Activated CD4-positive, alpha-beta memory T cell treated with anti-CD3 and anti-CD28 coated beads for 36 hours (primary cell): ENCODE measurements at regions not wholly inside any gene's neighbourhood (a gene's known extent, or its start where the extent isn't known, plus 50 kb on each side); places are given as distances from the start of the nearest gene placed in this dataset.

Experiments
- CTCF ChIA-PET: fragments of 350-600 bp; sonication (Branson Sonifier 250); formaldehyde crosslinking; loops from one replicate; lab custom pipeline; 2021; ENCODE audit warnings: antibody characterized with exemption, inconsistent platforms; lab: Charles Lee
- POLR2A ChIA-PET: fragments of 350-600 bp; sonication (Branson Sonifier 250); formaldehyde crosslinking; loops from one replicate; lab custom pipeline; 2021; ENCODE audit warnings: antibody characterized with exemption; lab: Charles Lee
- DNase-seq: peaks from one replicate; pipeline ENCODE4 v3.0.0-alpha.2; 2020
- H3K27ac Mint-ChIP-seq: one replicate; pipeline ENCODE4 v1.8.0; 2021; ENCODE audit warnings: mixed read lengths
- H3K27me3 Mint-ChIP-seq: one replicate; pipeline ENCODE4 v1.8.0; 2021; ENCODE audit warnings: mixed read lengths
- H3K36me3 Mint-ChIP-seq: one replicate; pipeline ENCODE4 v1.8.0; 2021; ENCODE audit warnings: mixed read lengths
- H3K4me1 Mint-ChIP-seq: one replicate; pipeline ENCODE4 v1.8.0; 2021; ENCODE audit warnings: low read depth, mixed read lengths
- H3K4me3 Mint-ChIP-seq: one replicate; pipeline ENCODE4 v1.8.0; 2021; ENCODE audit warnings: mild to moderate bottlenecking, mixed read lengths
- H3K9me3 Mint-ChIP-seq: one replicate; pipeline ENCODE4 v1.8.0; 2021; ENCODE audit warnings: mixed read lengths
- intact Hi-C: fragments of 100-400 bp; cut with micrococcal nuclease; formaldehyde crosslinking; loops from one replicate; pipeline ENCODE4 v1.15.1; 2023

DNA sequence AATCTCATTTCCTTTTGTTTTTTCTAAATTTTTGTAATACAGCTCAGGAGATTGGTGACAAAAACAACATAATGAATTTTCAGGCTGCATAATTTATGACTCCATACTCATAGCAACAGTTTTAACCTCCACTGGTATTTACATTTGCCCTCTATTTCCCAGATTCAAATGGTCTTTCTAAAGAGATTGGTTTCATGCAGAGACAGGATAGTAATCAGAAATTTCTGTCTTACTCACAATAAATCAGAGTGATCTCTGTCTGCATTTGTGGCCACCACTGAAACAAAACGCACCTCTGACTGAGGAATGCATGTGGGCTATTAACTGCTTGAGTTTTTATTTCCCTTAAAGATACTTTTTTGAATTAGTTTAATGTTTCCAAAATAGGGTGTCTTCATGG, 1526.0 kb downstream of the CDH8 start:
- no peaks in the 10 kb centered on the region for H3K4me1 Mint-ChIP-seq
- no peaks in the 10 kb centered on the region for H3K27me3 Mint-ChIP-seq
- no peak overlapping the region for H3K27ac Mint-ChIP-seq
- CTCF ChIA-PET: no interaction called here
- intact Hi-C loops: no loop called here
- H3K4me3 Mint-ChIP-seq: no peak overlapping the region
- H3K9me3 Mint-ChIP-seq: peaks cover 34% of the 10 kb centered on the region
- POLR2A ChIA-PET: no interaction called here
- H3K36me3 Mint-ChIP-seq: no peaks in the 10 kb centered on the region
- no peak for DNase-seq

DNA sequence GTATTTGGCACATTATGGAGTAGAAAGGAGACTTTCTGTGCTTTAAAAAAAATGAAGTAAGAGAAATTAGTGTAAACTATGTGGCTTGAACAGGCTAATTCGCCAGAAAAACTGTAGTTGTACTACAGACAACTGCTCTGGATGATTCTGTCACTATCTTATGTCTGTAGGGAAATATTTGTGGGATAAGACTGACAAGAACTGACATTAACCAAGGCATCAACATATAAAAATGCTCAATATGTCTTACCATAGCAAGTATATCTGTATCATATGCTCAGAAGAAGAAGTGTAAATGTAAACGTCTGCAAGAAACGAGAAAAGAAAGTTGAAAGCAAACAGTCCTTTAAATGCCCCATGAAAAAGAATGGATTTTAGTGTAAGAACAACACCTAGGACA, 1545.0 kb downstream of the CDH8 start:
- POLR2A ChIA-PET: no interaction called here
- no peaks in the 10 kb centered on the region for H3K27me3 Mint-ChIP-seq

GRCh38 chr16:60485872-60486489, 1550.3 kb downstream of the CDH8 start:
- ChIA-PET POLR2A (no interaction called here), CTCF (no interaction called here)
- no peak overlapping the region for H3K27ac Mint-ChIP-seq
- peaks cover 27% of the 10 kb centered on the region for H3K9me3 Mint-ChIP-seq
- no peaks in the 10 kb centered on the region for H3K4me1 Mint-ChIP-seq
- H3K4me3 Mint-ChIP-seq: no peak overlapping the region
- H3K27me3 Mint-ChIP-seq: no peaks in the 10 kb centered on the region
- H3K36me3 Mint-ChIP-seq: no peaks in the 10 kb centered on the region
- DNase-seq: no peak
- intact Hi-C loops: no loop called here

More for the DNA sequence above, 1545.0 kb downstream of the CDH8 start:
- H3K27ac Mint-ChIP-seq: no peak overlapping the region
- H3K4me1 Mint-ChIP-seq: no peaks in the 10 kb centered on the region
- intact Hi-C loops: no loop called here
- H3K9me3 Mint-ChIP-seq: peaks cover 13% of the 10 kb centered on the region
- CTCF ChIA-PET: no interaction called here
- no peaks in the 10 kb centered on the region for H3K36me3 Mint-ChIP-seq
- H3K4me3 Mint-ChIP-seq: no peak overlapping the region
- DNase-seq: no peak

- no peak for DNase-seq
- H3K4me1 Mint-ChIP-seq: no peaks in the 10 kb centered on the region
- H3K36me3 Mint-ChIP-seq: no peaks in the 10 kb centered on the region
- POLR2A ChIA-PET: no interaction called here
- intact Hi-C loops: no loop called here
- H3K4me3 Mint-ChIP-seq: no peak overlapping the region
- H3K9me3 Mint-ChIP-seq: peaks cover 26% of the 10 kb centered on the region
- CTCF ChIA-PET: no interaction called here
- H3K27ac Mint-ChIP-seq: no peak overlapping the region
- H3K27me3 Mint-ChIP-seq: no peaks in the 10 kb centered on the region
These were observed 1551.3 kb downstream of the CDH8 start for GRCh38 chr16:60484901-60485300.

- H3K9me3 Mint-ChIP-seq: peaks cover 16% of the 10 kb centered on the region
- ChIA-PET POLR2A (no interaction called here), CTCF (no interaction called here)
- no peaks in the 10 kb centered on the region for H3K4me1 Mint-ChIP-seq
- no peaks in the 10 kb centered on the region for H3K36me3 Mint-ChIP-seq
- no peak overlapping the region for H3K27ac Mint-ChIP-seq
- H3K27me3 Mint-ChIP-seq: no peaks in the 10 kb centered on the region
- no peak for DNase-seq
- H3K4me3 Mint-ChIP-seq: no peak overlapping the region
- intact Hi-C loops: no loop called here
These were observed 1554.6 kb downstream of the CDH8 start for GRCh38 chr16:60481591-60481990.

- ChIA-PET CTCF (no interaction called here), POLR2A (no interaction called here)
- no peak overlapping the region for H3K27ac Mint-ChIP-seq
- intact Hi-C loops: no loop called here
- no peaks in the 10 kb centered on the region for H3K27me3 Mint-ChIP-seq
- no peak overlapping the region for H3K4me3 Mint-ChIP-seq
- DNase-seq: no peak
- H3K4me1 Mint-ChIP-seq: no peaks in the 10 kb centered on the region
- peaks cover 8% of the 10 kb centered on the region for H3K9me3 Mint-ChIP-seq
- no peaks in the 10 kb centered on the region for H3K36me3 Mint-ChIP-seq
These were observed 1557.4 kb downstream of the CDH8 start for GRCh38 chr16:60478810-60479209.

DNA sequence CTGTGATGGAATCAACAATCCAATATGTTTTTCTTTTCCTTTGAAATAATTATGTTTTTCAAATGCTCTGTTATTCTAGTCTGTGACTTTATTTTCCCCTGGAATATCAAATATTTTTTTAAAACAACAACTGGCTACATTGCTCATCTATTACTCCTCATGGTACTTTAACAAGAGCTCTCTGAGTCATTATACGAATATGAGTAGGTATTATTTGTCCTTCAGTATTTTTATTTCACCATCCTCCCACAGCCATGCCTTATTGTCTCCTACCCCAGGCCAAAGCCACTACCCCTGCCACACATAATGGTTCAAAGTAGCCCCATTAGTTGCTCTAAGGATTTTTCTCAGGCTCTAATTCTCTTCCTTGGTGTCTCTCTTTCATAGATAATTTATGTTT, 1572.3 kb downstream of the CDH8 start:
- peaks cover 39% of the 10 kb centered on the region for H3K9me3 Mint-ChIP-seq
- H3K4me1 Mint-ChIP-seq: no peaks in the 10 kb centered on the region
- intact Hi-C loops: no loop called here
- H3K36me3 Mint-ChIP-seq: no peaks in the 10 kb centered on the region
- DNase-seq: no peak
- CTCF ChIA-PET: no interaction called here
- no peak overlapping the region for H3K27ac Mint-ChIP-seq
- H3K4me3 Mint-ChIP-seq: no peak overlapping the region
- POLR2A ChIA-PET: no interaction called here
- no peaks in the 10 kb centered on the region for H3K27me3 Mint-ChIP-seq

- CTCF ChIA-PET: no interaction called here
- H3K27me3 Mint-ChIP-seq: no peaks in the 10 kb centered on the region
- no peak overlapping the region for H3K4me3 Mint-ChIP-seq
These were observed 1576.8 kb downstream of the CDH8 start for GRCh38 chr16:60459463-60459862.

DNA sequence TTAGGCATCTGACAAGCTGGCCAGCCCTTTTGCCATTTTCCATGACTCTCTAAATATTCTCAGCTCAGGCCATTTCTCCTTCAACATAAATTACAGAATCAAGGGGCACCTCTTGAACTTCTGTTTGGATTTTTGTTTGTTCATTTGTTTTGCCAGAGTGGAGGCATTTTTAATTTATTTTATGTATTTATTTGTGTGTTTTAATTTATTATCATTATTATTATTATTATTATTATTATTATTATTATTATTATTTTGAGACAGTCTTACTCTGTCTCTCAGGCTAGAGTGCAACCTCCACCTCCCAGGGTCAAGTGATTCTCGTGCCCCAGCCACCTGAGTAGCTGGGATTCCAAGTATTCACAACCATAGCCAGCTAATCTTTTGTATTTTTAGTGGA, 1578.0 kb downstream of the CDH8 start:
- no peaks in the 10 kb centered on the region for H3K36me3 Mint-ChIP-seq
- H3K4me3 Mint-ChIP-seq: no peak overlapping the region
- H3K27me3 Mint-ChIP-seq: no peaks in the 10 kb centered on the region
- no peak for DNase-seq
- no peaks in the 10 kb centered on the region for H3K4me1 Mint-ChIP-seq
- ChIA-PET CTCF (no interaction called here), POLR2A (no interaction called here)
- no peak overlapping the region for H3K27ac Mint-ChIP-seq
- intact Hi-C loops: no loop called here
- peaks cover 51% of the 10 kb centered on the region for H3K9me3 Mint-ChIP-seq

More at GRCh38 chr16:60459463-60459862, 1576.8 kb downstream of the CDH8 start:
- no peak for DNase-seq
- no peak overlapping the region for H3K27ac Mint-ChIP-seq
- H3K9me3 Mint-ChIP-seq: peaks cover 53% of the 10 kb centered on the region
- POLR2A ChIA-PET: no interaction called here
- H3K36me3 Mint-ChIP-seq: no peaks in the 10 kb centered on the region
- intact Hi-C loops: no loop called here
- no peaks in the 10 kb centered on the region for H3K4me1 Mint-ChIP-seq

GRCh38 chr16:60452646-60453045, 1583.6 kb downstream of the CDH8 start:
- ChIA-PET CTCF (no interaction called here), POLR2A (no interaction called here)
- H3K4me3 Mint-ChIP-seq: no peak overlapping the region
- intact Hi-C loops: no loop called here
- H3K9me3 Mint-ChIP-seq: peaks cover 50% of the 10 kb centered on the region
- no peak overlapping the region for H3K27ac Mint-ChIP-seq
- H3K36me3 Mint-ChIP-seq: no peaks in the 10 kb centered on the region
- no peak for DNase-seq
- H3K27me3 Mint-ChIP-seq: no peaks in the 10 kb centered on the region
- no peaks in the 10 kb centered on the region for H3K4me1 Mint-ChIP-seq

DNA sequence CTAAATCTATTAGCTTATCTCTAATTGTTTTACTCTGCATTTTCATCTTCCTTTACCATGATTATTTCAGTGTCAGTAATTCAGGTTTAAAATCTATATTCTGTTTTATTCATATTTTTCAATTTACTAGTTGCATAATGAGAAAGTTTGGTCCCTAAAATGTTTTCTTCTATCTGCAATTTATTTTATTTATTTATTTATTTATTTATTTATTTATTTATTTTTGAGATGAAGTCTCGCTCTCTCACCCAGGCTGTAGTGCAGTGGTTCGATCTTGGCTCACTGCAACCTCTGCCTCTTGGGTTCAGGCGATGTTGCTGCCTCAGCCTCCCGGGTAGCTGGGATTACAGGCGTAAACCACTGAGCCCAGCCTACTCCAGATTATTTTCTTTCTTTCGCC, 1597.3 kb downstream of the CDH8 start:
- Mint-ChIP-seq H3K27ac (no peak overlapping the region), H3K27me3 (no peaks in the 10 kb centered on the region)
- intact Hi-C loops: no loop called here

DNA sequence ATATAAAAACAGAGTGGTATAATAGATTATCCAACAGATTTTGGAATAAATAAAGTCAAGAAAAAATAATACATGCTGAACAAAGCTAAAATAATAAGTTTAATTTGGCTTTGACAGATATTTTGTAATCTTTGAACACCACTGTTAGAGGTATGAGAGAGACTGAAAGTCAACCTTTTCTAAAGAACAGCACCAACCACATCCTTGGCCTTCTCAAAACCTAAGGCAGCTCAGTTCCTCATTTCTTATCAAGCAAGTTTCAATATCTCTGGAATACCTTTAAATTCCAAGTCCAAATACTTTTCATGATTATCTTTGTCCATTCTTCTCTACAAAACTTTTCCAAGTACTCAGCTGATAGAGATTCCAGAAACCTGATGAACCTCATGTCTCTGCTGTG, 1603.8 kb downstream of the CDH8 start:
- H3K27me3 Mint-ChIP-seq: no peaks in the 10 kb centered on the region
- no peaks in the 10 kb centered on the region for H3K36me3 Mint-ChIP-seq
- H3K4me1 Mint-ChIP-seq: no peaks in the 10 kb centered on the region
- H3K27ac Mint-ChIP-seq: no peak overlapping the region
- peaks cover 31% of the 10 kb centered on the region for H3K9me3 Mint-ChIP-seq
- POLR2A ChIA-PET: no interaction called here
- H3K4me3 Mint-ChIP-seq: no peak overlapping the region
- intact Hi-C loops: no loop called here
- CTCF ChIA-PET: no interaction called here
- no peak for DNase-seq

More for the DNA sequence above, 1597.3 kb downstream of the CDH8 start:
- ChIA-PET POLR2A (no interaction called here), CTCF (no interaction called here)
- Mint-ChIP-seq H3K4me1 (no peaks in the 10 kb centered on the region), H3K4me3 (no peak overlapping the region), H3K36me3 (no peaks in the 10 kb centered on the region), H3K9me3 (peaks cover 15% of the 10 kb centered on the region)
- no peak for DNase-seq

DNA sequence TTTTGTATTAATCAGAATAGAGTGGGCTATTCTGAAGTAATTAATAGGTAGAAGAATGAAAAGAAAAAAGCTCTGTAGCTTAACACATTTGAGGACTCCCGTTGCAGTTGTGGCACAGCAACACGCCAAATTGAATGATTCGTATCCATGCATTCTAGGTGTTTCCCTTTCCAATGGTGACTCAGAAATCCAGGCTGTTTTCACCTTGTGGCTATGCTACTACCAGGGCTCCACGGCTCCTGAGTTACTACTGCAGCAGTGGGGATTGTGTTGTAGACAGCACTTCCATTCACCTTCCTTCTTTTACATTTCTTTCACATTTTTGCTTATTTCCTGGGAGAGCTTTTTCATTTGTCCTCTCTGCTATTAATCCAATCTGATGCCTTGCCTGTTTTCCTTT, 1616.4 kb downstream of the CDH8 start:
- H3K4me1 Mint-ChIP-seq: no peaks in the 10 kb centered on the region
- H3K27ac Mint-ChIP-seq: no peak overlapping the region
- H3K27me3 Mint-ChIP-seq: no peaks in the 10 kb centered on the region
- H3K4me3 Mint-ChIP-seq: no peak overlapping the region
- CTCF ChIA-PET: no interaction called here
- no peaks in the 10 kb centered on the region for H3K36me3 Mint-ChIP-seq
- POLR2A ChIA-PET: no interaction called here
- H3K9me3 Mint-ChIP-seq: peaks cover 22% of the 10 kb centered on the region
- DNase-seq: no peak
- intact Hi-C loops: no loop called here
